ENCODE measurements at regions not wholly inside any gene's neighbourhood (a gene's known extent, or its start where the extent isn't known, plus 50 kb on each side); places are given as distances from the start of the nearest gene placed in this dataset.
A peak's percentile ranks its signal among the peaks of the same experiment; 100 is the strongest.
"Not testable (repeated sequence)": the region's sequence is repeated elsewhere in the genome, so short reads cannot be mapped to it uniquely, and the experiment has no call there.

GRCh38 chrX:98289726-98290125 lies 1406.0 kb downstream of the RPA4 start:
- no peak overlapping the region for H3K4me3 ChIP-seq (replicated peaks; ENCODE audit: low read depth, low read length)
- DNase-seq (ENCODE audit: low read depth), result no peak
- TF ChIP-seq, protein P1, sequence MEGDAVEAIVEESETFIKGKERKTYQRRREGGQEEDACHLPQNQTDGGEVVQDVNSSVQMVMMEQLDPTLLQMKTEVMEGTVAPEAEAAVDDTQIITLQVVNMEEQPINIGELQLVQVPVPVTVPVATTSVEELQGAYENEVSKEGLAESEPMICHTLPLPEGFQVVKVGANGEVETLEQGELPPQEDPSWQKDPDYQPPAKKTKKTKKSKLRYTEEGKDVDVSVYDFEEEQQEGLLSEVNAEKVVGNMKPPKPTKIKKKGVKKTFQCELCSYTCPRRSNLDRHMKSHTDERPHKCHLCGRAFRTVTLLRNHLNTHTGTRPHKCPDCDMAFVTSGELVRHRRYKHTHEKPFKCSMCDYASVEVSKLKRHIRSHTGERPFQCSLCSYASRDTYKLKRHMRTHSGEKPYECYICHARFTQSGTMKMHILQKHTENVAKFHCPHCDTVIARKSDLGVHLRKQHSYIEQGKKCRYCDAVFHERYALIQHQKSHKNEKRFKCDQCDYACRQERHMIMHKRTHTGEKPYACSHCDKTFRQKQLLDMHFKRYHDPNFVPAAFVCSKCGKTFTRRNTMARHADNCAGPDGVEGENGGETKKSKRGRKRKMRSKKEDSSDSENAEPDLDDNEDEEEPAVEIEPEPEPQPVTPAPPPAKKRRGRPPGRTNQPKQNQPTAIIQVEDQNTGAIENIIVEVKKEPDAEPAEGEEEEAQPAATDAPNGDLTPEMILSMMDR (IDR thresholded peaks at IDR 0.05; ENCODE audit: low read length, missing control alignments), result no peak

DNA sequence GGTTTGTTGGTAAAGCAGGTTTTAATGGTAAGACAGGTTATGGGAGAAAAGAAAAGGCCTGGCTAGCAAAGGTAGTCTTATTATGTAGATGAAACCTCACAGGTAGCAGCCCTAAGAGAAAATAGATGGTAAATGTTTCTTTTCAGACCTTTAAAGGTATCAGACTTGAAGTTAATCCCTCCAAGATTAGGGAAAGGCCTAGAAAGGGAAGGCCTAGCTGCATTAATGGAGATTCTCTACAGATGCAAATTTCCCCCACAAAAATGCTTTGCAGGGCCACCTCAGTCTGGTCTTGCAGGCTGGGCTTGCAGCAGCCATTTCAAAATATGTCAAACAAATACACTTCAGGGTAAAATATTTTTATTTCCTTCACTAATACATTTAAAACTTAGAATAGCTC lies 1410.6 kb downstream of the RPA4 start:
- no peak overlapping the region for H3K4me3 ChIP-seq (replicated peaks; ENCODE audit: low read depth, low read length)
- TF ChIP-seq, protein P1 (IDR thresholded peaks at IDR 0.05; ENCODE audit: low read length, missing control alignments), result no peak
- DNase-seq (ENCODE audit: low read depth), result no peak

- no peak overlapping the region for H3K4me3 ChIP-seq (replicated peaks; ENCODE audit: low read depth, low read length)
- TF ChIP-seq, protein P1 (IDR thresholded peaks at IDR 0.05; ENCODE audit: low read length, missing control alignments), result no peak
- DNase-seq (ENCODE audit: low read depth), result no peak
Observed at GRCh38 chrX:98296129-98296528, 1412.4 kb downstream of the RPA4 start.

DNA sequence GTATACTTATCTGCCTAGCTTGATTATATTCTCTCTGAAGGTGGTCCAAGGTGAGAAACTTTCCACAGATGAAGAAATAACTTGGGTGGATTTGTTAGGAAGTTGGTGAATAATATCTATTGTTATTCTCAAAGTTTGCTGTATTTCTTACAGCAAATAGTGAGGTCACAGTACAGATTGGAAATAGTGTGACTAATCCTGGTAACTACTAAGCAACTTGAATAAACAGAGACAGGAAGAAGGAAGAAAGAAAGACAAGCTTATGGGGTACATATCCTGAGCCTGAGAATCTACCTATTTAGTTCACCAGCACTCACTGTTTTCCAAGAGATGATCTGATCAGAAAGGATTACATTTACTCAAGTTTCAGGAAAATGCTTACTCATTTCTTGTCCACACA lies 1416.1 kb downstream of the RPA4 start:
- DNase-seq (ENCODE audit: low read depth), result peak; percentile 0
- TF ChIP-seq, protein P1 (IDR thresholded peaks at IDR 0.05; ENCODE audit: low read length, missing control alignments), result no peak
- H3K4me3 ChIP-seq (replicated peaks; ENCODE audit: low read depth, low read length), result no peak overlapping the region

- not testable (repeated sequence) for DNase-seq (ENCODE audit: low read depth); H3K4me3 ChIP-seq (replicated peaks; ENCODE audit: low read depth, low read length)
Observed at GRCh38 chrX:98300536-98300935, 1416.8 kb downstream of the RPA4 start.

DNA sequence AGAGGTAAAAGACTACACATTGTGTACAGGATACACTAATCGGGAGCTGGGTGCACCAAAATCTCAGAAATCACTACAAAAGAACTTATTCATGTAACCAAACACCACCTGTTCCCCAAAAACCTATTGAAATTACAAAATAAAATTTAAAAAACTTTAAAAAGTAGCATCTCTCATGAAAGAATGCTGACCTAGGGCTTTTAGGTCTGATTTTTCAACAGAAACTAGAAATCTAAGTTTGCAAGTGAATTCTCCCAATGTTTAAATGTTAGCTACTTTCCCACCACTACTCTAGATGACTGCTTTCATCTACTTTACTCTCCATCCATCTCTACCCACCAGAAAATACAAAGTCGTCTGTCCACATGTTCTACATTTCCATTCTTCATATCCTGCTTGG lies 1447.7 kb downstream of the RPA4 start:
- no peak overlapping the region for H3K4me3 ChIP-seq (replicated peaks; ENCODE audit: low read depth, low read length)
- TF ChIP-seq, protein P1 (IDR thresholded peaks at IDR 0.05; ENCODE audit: low read length, missing control alignments), result no peak
- no peak for DNase-seq (ENCODE audit: low read depth)

- TF ChIP-seq, protein P1 (IDR thresholded peaks at IDR 0.05; ENCODE audit: low read length, missing control alignments), result no peak
- DNase-seq (ENCODE audit: low read depth), result no peak
Observed at GRCh38 chrX:98338544-98338943, 1454.8 kb downstream of the RPA4 start.

DNA sequence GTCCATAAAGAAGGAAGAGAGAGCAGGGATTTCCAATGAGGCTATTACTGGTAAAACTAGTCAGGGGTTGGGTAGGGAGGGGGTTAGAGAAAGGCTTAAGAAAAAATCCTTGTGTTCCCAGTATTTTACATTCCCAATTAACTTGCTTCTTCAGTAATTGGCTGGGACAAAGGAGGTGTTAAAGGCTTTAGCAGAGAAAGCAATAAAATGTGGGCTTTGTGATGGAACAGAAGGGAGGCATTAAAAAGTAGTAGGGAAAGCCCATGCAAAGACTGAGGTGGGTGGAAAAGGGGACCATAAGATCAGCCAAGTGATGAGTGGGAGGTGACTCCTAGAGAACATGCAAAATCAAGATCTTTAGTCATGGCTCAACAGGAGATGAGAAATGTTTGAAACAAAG lies 1467.2 kb downstream of the RPA4 start:
- H3K4me3 ChIP-seq (replicated peaks; ENCODE audit: low read depth, low read length), result no peak overlapping the region
- TF ChIP-seq, protein P1 (IDR thresholded peaks at IDR 0.05; ENCODE audit: low read length, missing control alignments), result no peak
- DNase-seq (ENCODE audit: low read depth), result no peak

More at GRCh38 chrX:98338544-98338943, 1454.8 kb downstream of the RPA4 start:
- H3K4me3 ChIP-seq (replicated peaks; ENCODE audit: low read depth, low read length), result no peak overlapping the region

All from fibroblast of pulmonary artery (primary cell).